ENCODE measurements at regions not wholly inside any gene's neighbourhood (a gene's known extent, or its start where the extent isn't known, plus 50 kb on each side); places are given as distances from the start of the nearest gene placed in this dataset.

DNA sequence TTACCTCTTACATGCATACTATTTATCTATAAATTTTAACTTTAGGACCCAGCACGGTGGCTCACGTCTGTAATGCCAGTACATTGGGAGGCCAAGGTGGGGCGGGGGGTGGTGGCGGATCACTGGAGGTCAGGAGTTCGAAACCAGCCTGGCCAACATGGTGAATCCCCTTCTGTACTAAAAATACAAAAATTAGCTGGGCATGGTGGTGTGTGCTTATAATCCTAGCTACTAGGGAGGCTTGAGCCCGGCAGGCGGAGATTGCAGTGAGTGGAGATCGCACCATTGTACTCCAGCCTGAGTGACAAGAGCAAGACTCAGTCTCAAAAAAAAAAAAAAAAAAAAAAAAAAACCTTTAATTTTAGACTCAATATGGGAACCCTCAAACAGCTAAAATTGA is 1582.6 kb upstream of the NUDT12 start:
- TF ChIP-seq, protein P1, sequence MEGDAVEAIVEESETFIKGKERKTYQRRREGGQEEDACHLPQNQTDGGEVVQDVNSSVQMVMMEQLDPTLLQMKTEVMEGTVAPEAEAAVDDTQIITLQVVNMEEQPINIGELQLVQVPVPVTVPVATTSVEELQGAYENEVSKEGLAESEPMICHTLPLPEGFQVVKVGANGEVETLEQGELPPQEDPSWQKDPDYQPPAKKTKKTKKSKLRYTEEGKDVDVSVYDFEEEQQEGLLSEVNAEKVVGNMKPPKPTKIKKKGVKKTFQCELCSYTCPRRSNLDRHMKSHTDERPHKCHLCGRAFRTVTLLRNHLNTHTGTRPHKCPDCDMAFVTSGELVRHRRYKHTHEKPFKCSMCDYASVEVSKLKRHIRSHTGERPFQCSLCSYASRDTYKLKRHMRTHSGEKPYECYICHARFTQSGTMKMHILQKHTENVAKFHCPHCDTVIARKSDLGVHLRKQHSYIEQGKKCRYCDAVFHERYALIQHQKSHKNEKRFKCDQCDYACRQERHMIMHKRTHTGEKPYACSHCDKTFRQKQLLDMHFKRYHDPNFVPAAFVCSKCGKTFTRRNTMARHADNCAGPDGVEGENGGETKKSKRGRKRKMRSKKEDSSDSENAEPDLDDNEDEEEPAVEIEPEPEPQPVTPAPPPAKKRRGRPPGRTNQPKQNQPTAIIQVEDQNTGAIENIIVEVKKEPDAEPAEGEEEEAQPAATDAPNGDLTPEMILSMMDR (IDR thresholded peaks at IDR 0.05) = no peak
- TF ChIP-seq POLR2AphosphoS5 (IDR thresholded peaks at IDR 0.05) (no peak), POLR2A (IDR thresholded peaks at IDR 0.05) (no peak), EP300 (IDR thresholded peaks at IDR 0.05) (no peak)
